SH-SY5Y (cell line): ENCODE measurements at regions not wholly inside any gene's neighbourhood (a gene's known extent, or its start where the extent isn't known, plus 50 kb on each side); places are given as distances from the start of the nearest gene placed in this dataset.

Experiments used
- GATA2 ChIP-seq: IDR thresholded peaks from 2 replicates; pipeline ENCODE4 v1.6.1; 2011; ENCODE audit warnings: mild to moderate bottlenecking, low read depth, low read length
- GATA3 ChIP-seq: IDR thresholded peaks from 2 replicates; pipeline ENCODE4 v1.6.1; 2011; ENCODE audit warnings: low read depth, mild to moderate bottlenecking, low read length, moderate library complexity

- TF ChIP-seq GATA2, result no peak
- no peak for TF ChIP-seq GATA3
These were observed 99.2 kb downstream of the RAMP3 start for GRCh38 chr7:45256775-45257174.
